Mesothelial cell of epicardium (in vitro differentiated cells): ENCODE measurements at regions not wholly inside any gene's neighbourhood (a gene's known extent, or its start where the extent isn't known, plus 50 kb on each side); places are given as distances from the start of the nearest gene placed in this dataset.

ENCODE experiments used
- DNase-seq, 2 experiments: peaks; one replicate each; pipeline ENCODE4 v3.0.0; 2021; ENCODE audit warnings: low spot score in 2 of 2; ENCODE audit not compliant: unreplicated experiment in 2 of 2
- H3K27ac Mint-ChIP-seq: 2 replicates; pipeline ENCODE4 v1.8.0; 2021; ENCODE audit warnings: mixed read lengths
- H3K27me3 Mint-ChIP-seq: 2 replicates; pipeline ENCODE4 v1.8.0; 2021; ENCODE audit warnings: low read depth, mixed read lengths
- H3K36me3 Mint-ChIP-seq: 2 replicates; pipeline ENCODE4 v1.8.0; 2021; ENCODE audit warnings: mixed read lengths
- H3K4me1 Mint-ChIP-seq: 2 replicates; pipeline ENCODE4 v1.8.0; 2021; ENCODE audit warnings: mixed read lengths
- H3K4me3 Mint-ChIP-seq: 2 replicates; pipeline ENCODE4 v1.8.0; 2021; ENCODE audit warnings: mild to moderate bottlenecking, moderate library complexity, mixed read lengths
- H3K9me3 Mint-ChIP-seq: 2 replicates; pipeline ENCODE4 v1.8.0; 2021; ENCODE audit warnings: mixed read lengths
- CTCF ChIP-seq: fragments of 200-600 bp; sonication (generic); IDR thresholded peaks from one replicate; pipeline ENCODE4 v1.5.0; 2021; ENCODE audit warnings: antibody characterized with exemption; ENCODE audit not compliant: unreplicated experiment

- H3K27me3 Mint-ChIP-seq = peaks cover 2% of the 10 kb centered on the region
- no peak overlapping the region for H3K4me3 Mint-ChIP-seq
- no peak for DNase-seq
- no peak overlapping the region for H3K27ac Mint-ChIP-seq
- H3K4me1 Mint-ChIP-seq = no peaks in the 10 kb centered on the region
- no peak for TF ChIP-seq CTCF
- H3K9me3 Mint-ChIP-seq = no peaks in the 10 kb centered on the region
- no peaks in the 10 kb centered on the region for H3K36me3 Mint-ChIP-seq
These were observed 470.1 kb downstream of the TLE4 start for GRCh38 chr9:80041821-80042220.

GRCh38 chr9:80040457-80040856 is 468.7 kb downstream of the TLE4 start:
- no peak overlapping the region for H3K27ac Mint-ChIP-seq
- no peaks in the 10 kb centered on the region for H3K36me3 Mint-ChIP-seq
- DNase-seq = no peak
- no peak overlapping the region for H3K4me3 Mint-ChIP-seq
- no peaks in the 10 kb centered on the region for H3K4me1 Mint-ChIP-seq
- TF ChIP-seq CTCF = no peak
- H3K9me3 Mint-ChIP-seq = no peaks in the 10 kb centered on the region
- peaks cover 2% of the 10 kb centered on the region for H3K27me3 Mint-ChIP-seq

GRCh38 chr9:80030801-80031200 is 459.0 kb downstream of the TLE4 start:
- H3K4me1 Mint-ChIP-seq = no peaks in the 10 kb centered on the region
- no peak overlapping the region for H3K27ac Mint-ChIP-seq

GRCh38 chr9:80028501-80028900 is 456.7 kb downstream of the TLE4 start:
- peaks cover 10% of the 10 kb centered on the region for H3K27me3 Mint-ChIP-seq
- peaks cover 2% of the 10 kb centered on the region for H3K36me3 Mint-ChIP-seq
- H3K4me1 Mint-ChIP-seq = no peaks in the 10 kb centered on the region
- no peak for TF ChIP-seq CTCF
- H3K9me3 Mint-ChIP-seq = peaks cover 25% of the 10 kb centered on the region
- no peak for DNase-seq
- H3K27ac Mint-ChIP-seq = no peak overlapping the region
- H3K4me3 Mint-ChIP-seq = no peak overlapping the region

More at GRCh38 chr9:80030801-80031200, 459.0 kb downstream of the TLE4 start:
- peaks cover 16% of the 10 kb centered on the region for H3K27me3 Mint-ChIP-seq
- H3K4me3 Mint-ChIP-seq = no peak overlapping the region
- no peak for DNase-seq
- no peak for TF ChIP-seq CTCF
- H3K36me3 Mint-ChIP-seq = peaks cover 2% of the 10 kb centered on the region
- H3K9me3 Mint-ChIP-seq = peaks cover 17% of the 10 kb centered on the region

GRCh38 chr9:80025796-80026520 is 454.2 kb downstream of the TLE4 start:
- Mint-ChIP-seq H3K27ac (no peak overlapping the region), H3K9me3 (peaks cover 19% of the 10 kb centered on the region), H3K4me1 (no peaks in the 10 kb centered on the region), H3K36me3 (peaks cover 2% of the 10 kb centered on the region), H3K27me3 (peaks cover 3% of the 10 kb centered on the region), H3K4me3 (no peak overlapping the region)
- DNase-seq = no peak
- TF ChIP-seq CTCF = no peak
